ENCODE measurements at regions not wholly inside any gene's neighbourhood (a gene's known extent, or its start where the extent isn't known, plus 50 kb on each side); places are given as distances from the start of the nearest gene placed in this dataset.

GRCh38 chr22:49429066-49429465 lies 398.6 kb downstream of the BRD1 start:
- 18% methylated on average over 5 of the region's 7 CpGs for WGBS (ENCODE audit: low lambda C conversion rate)
- H3K36me3 ChIP-seq (replicated peaks in 1 of 2; ENCODE audit: control insufficient read depth in 1 of 2, insufficient read depth in 2 of 2, low read length in 2 of 2), result no peaks in the 10 kb centered on the region
- CTCF ChIA-PET (ENCODE audit: low intra/inter-chr PET ratio, low total read pairs), result no interaction called here
- H3K4me3 ChIP-seq (replicated peaks in 1 of 3; ENCODE audit: insufficient read depth in 1 of 3, low read depth in 2 of 3, low read length in 3 of 3), result no peak overlapping the region
- H3K9me3 ChIP-seq (ENCODE audit: low read length), result no peaks in the 10 kb centered on the region
- H3K79me2 ChIP-seq (ENCODE audit: insufficient read depth, low read length), result no peaks in the 10 kb centered on the region
- no peak overlapping the region for H3K9ac ChIP-seq (ENCODE audit: insufficient read depth, low read depth, low read length)
- POLR2A ChIA-PET, result no interaction called here
- no peak overlapping the region for H3K4me2 ChIP-seq (ENCODE audit: low read depth, low read length)
- intact Hi-C loops (cut with micrococcal nuclease; ENCODE audit: unreplicated experiment) (loop anchor here (10.0 kb wide), 1 partner anchor 866 kb away; no protein-coding TSS in a partner anchor), in situ Hi-C loops (cut with HindIII; ENCODE audit: extremely low pct_ligation_motif_present, low pct_unique_long_range_greater_than_20kb) (no loop called here)
- no peaks in the 10 kb centered on the region for H3K4me1 ChIP-seq (ENCODE audit: insufficient read depth, low read length)
- no peak overlapping the region for H3K27ac ChIP-seq (ENCODE audit: extremely low read length, insufficient read depth, low read length)
- peaks cover 5 to 32% of the 10 kb centered on the region in 2 experiments for H3K27me3 ChIP-seq (ENCODE audit: control insufficient read depth in 1 of 2, insufficient read depth in 2 of 2, low read length in 2 of 2)
- H4K20me1 ChIP-seq (ENCODE audit: insufficient read depth, low read length), result peaks cover 2% of the 10 kb centered on the region; the same call in 1 of the 2 replicates
- TF ChIP-seq MAX (IDR thresholded peaks at IDR 0.05), result 0 out of 2 replicates have a peak, but pooled peaks have one; percentile 40
- TF ChIP-seq MIXL1 (CRISPR knock-in tag; IDR thresholded peaks at IDR 0.05), result no peak
- TF ChIP-seq HOXD1 (CRISPR knock-in tag; IDR thresholded peaks at IDR 0.05), result no peak
- peak; percentile 44; the same call in 1 of the 2 replicates for TF ChIP-seq TFDP1 (CRISPR knock-in tag; IDR thresholded peaks at IDR 0.05; ENCODE audit: borderline replicate concordance)
- TF ChIP-seq ZFP36 (IDR thresholded peaks at IDR 0.05; ENCODE audit: borderline replicate concordance, low read depth, low read length, partially characterized antibody), result no peak
- TF ChIP-seq ZNF331 (CRISPR knock-in tag; IDR thresholded peaks at IDR 0.05), result no peak
- no TSS peak for BruUV-seq (replicated peaks)
- ATAC-seq, result peak; percentile 51; the same call in 2 of the 3 replicates
- FAIRE-seq, result no peak
- no peak overlapping the region for H2AFZ ChIP-seq (ENCODE audit: low read length)
- DNase-seq (ENCODE audit: low spot score), result no peak

GRCh38 chr22:49427941-49428340 lies 399.7 kb downstream of the BRD1 start:
- DNase-seq (ENCODE audit: low spot score) (no peak), ATAC-seq (no peak), FAIRE-seq (no peak)
- Histone ChIP-seq H3K79me2 (ENCODE audit: insufficient read depth, low read length) (no peaks in the 10 kb centered on the region), H2AFZ (ENCODE audit: low read length) (no peak overlapping the region), H3K9me3 (ENCODE audit: low read length) (no peaks in the 10 kb centered on the region), H3K27me3 (ENCODE audit: control insufficient read depth in 1 of 2, insufficient read depth in 2 of 2, low read length in 2 of 2) (peaks cover 4 to 36% of the 10 kb centered on the region in 2 experiments), H3K4me3 (replicated peaks in 1 of 3; ENCODE audit: insufficient read depth in 1 of 3, low read depth in 2 of 3, low read length in 3 of 3) (no peak overlapping the region), H4K20me1 (ENCODE audit: insufficient read depth, low read length) (no peaks in the 10 kb centered on the region), H3K4me2 (ENCODE audit: low read depth, low read length) (no peak overlapping the region), H3K9ac (ENCODE audit: insufficient read depth, low read depth, low read length) (no peak overlapping the region), H3K4me1 (ENCODE audit: insufficient read depth, low read length) (no peaks in the 10 kb centered on the region), H3K36me3 (replicated peaks in 1 of 2; ENCODE audit: control insufficient read depth in 1 of 2, insufficient read depth in 2 of 2, low read length in 2 of 2) (no peaks in the 10 kb centered on the region), H3K27ac (ENCODE audit: extremely low read length, insufficient read depth, low read length) (no peak overlapping the region)
- in situ Hi-C loops (cut with HindIII; ENCODE audit: extremely low pct_ligation_motif_present, low pct_unique_long_range_greater_than_20kb), result no loop called here
- intact Hi-C loops (cut with micrococcal nuclease; ENCODE audit: unreplicated experiment), result loop anchor here (10.0 kb wide), 1 partner anchor 867 kb away; no protein-coding TSS in a partner anchor
- 8% methylated on average over 8 of the region's 8 CpGs for WGBS (ENCODE audit: low lambda C conversion rate)
- ChIA-PET CTCF (ENCODE audit: low intra/inter-chr PET ratio, low total read pairs) (no interaction called here), POLR2A (no interaction called here)
- BruUV-seq (replicated peaks), result no TSS peak
- no peak for TF ChIP-seq ZNF616 (CRISPR knock-in tag; IDR thresholded peaks at IDR 0.05; ENCODE audit: low read depth)

All from HepG2 (cell line).